T-helper 1 cell (primary cell): ENCODE measurements at regions not wholly inside any gene's neighbourhood (a gene's known extent, or its start where the extent isn't known, plus 50 kb on each side); places are given as distances from the start of the nearest gene placed in this dataset.

ENCODE experiments used
- DNase-seq, 5 donors: peaks; one replicate each; pipeline ENCODE4 v3.0.0-alpha.2; 2012 to 2020

DNA sequence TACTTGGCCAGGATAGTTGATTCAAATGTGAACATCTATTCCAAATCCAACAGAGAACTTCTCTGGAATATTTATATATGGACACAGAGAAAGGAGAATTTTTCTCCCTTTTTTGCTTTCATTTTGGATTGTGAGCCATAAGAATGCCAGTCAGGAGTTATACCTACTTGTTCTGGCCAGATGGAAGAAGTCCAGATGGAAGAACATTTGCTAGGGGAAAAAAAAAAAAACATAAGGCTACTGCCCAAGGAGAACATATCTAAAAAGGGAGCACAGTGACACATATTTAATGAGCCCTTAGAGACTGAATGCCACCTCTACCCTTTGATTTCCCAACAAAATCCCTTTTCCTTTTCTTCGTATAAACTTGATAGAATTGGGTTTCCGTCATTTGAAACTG lies 61.7 kb upstream of the PPP2R2B start:
- no peak for DNase-seq

DNA sequence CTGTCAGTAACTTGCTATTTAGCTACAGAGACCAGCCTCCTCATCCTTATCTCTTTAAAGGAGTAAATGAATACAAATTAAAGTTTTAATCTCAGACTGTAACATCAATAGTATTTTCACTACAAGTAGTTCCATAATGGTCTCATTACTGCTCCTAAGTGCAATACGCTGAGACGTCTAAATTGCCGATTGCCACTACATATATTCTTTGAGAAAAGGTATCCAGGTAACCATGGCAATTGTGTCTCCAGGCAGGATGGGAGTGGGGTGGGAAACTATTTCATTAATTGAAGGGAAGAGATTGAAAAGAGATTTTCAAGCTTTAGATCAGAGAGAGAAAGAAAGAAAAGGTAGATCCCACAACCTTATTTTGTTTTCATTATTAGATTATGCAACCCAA lies 65.5 kb upstream of the PPP2R2B start:
- DNase-seq: no peak

DNA sequence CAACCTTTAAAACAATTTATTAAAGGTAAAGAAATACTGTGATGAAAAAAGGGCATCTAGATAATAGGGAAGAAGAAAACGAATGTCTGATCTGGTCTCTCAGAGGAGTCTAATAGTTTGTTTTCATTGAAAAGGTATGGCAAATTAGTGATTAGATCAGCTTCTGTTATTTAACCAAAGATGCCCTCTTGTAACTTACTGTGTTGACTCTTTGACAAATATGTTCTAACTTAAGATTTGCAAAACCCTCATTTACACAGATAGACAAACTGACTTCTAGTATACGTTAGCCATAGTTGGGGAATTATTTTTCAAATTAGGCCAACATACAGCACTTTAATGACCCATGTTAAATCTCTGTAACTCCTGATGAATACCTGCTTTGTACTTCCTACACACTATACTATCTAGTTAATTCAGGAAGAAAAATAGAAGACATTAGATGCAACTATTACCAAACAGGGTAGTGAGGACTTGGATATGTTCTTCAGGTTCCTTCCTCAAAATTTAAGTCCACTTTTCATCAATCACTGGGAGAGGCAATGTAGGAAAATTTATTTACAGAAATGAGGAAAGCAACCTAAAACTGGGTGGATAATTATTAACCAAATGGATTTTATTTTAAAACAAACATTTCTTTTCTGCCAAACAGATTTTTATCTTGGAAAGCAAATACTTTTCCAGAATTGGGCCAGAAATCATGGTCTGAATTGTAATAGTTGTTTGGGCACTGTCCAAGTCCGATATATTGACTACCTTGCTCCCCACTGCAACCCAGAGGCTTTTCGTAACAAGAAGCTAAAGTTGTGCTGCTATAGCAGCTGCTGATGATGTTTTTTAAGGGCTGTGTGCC lies 66.4 kb upstream of the PPP2R2B start:
- DNase-seq: no peak

DNA sequence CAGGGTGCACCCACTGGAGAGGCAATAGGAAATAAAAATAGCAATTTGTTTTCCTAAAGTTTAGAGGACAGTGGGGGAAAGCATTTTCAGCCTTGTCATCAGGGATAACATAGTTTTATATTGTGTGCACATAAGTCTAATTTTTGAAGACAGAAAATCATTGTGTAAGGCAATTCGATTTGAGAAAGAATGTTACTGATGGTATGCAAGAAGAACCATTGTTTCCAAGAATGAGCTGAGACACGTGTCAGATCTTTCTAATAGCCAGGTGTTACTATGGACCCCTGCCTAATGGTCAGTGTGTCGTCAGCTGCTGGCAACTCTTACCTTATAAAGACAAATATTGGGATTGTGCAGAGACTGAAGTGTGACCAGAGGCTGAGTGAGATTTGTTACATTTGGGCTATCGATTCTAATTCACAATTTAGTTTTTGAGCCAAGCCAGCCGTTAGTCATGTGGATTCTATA lies 67.1 kb upstream of the PPP2R2B start:
- no peak for DNase-seq

DNA sequence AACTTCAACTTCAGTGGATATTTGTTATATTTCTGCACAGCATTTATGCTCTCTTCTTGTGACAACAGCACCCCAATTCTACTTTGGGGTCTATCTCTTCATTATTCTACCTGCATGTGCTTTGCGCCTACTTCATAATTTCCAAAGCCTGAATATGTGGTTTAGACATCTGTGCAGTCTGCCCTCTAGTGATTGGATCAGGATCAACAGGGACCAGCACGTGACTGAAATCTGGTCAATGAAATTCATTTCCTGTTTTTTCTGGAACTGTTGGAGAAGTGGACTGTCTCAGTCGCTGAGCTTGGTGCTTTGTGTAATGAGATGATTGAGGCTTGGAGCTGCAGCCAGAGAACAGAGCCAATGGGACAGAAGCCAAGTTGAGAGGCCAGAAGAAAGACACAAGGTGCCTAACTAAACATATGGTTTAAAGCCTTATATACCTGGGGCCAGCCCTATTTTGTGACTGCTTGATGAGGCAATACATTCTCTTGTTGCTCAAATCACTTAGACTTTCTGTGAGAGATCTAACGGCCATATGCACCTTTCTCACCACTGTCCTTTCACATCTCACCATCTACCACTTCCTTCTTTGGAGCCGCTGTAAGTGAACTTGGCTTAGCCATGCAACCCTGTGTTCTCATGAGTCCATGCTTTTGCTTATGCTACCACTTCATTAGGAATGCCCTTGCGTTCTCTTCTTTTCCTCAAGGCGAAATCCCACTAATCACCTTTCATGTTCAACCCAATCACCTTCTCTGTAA lies 68.8 kb upstream of the PPP2R2B start:
- peak in 1 of 5 donors; percentile 5 for DNase-seq

DNA sequence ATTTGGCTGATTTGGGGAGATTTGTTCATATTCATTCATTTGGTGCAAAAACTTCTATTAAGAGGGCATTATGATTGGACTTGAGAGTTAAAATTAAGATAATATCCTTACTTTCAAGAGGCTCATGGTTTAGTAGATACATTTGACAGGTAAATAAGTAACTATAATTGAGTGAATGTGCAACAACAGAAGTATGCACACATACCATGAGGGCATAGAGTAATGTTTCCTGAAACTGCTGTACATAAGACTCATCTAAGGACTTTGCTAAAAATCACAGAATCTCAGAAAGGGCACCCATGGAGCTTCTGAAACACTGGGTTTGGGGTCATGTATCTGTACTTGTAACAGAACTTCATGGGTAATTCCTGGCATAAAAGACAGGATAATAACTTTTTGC lies 70.1 kb upstream of the PPP2R2B start:
- no peak for DNase-seq

DNA sequence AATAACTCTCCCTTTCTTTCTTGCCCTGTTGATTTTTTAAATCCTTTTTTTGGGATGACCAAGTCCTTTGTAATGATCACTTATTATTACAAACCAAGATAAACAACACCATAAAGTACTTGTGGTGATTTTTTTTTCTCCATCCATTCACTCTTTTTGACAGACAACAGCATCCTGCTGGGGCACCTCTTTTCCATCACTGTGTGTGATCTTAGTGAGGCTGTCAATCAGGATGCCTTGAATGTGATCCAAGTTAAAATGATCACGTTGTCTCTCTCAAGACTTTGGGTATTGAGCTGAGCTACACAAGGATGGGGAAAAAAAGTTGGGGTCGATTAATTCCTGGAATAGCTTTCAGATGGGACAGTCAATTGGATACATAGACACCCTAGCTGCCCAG lies 73.6 kb upstream of the PPP2R2B start:
- DNase-seq: no peak

DNA sequence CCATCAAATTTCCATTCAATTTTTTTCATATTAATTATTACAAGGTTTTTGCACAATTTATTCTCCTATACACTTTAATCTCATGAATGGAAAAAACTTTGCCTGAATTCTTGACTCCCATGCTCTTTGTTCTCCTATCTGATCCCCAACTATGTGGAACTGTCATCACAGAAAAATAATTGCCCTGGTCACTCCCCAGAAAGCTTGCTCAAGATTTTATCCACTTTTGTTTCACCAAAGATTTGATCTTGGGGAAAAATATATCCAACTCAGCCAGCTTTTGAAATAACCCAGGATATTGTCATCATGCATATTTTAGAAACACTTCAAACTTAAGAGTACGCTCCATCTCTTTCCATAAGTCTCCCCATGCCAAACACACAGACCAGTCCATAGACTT lies 77.7 kb upstream of the PPP2R2B start:
- no peak for DNase-seq

DNA sequence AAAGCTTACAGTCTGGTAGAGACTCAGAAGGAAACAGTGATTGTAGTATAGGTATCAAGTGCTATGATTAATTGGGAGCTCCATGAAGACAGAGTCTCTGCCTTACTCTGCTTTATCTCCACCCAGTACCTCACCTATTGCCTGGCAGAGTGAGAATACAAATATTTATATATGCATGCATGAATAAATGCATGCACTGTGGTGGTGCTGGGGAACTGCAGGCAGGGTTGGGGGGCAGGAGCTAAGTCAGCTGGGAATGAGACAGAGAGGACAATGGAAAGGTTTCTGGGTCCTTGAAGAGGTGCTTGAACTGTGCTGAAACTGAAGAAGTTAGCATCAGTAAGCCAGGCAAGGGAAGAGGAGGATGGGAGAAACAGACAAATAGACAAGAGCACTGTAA lies 80.8 kb upstream of the PPP2R2B start:
- no peak for DNase-seq

DNA sequence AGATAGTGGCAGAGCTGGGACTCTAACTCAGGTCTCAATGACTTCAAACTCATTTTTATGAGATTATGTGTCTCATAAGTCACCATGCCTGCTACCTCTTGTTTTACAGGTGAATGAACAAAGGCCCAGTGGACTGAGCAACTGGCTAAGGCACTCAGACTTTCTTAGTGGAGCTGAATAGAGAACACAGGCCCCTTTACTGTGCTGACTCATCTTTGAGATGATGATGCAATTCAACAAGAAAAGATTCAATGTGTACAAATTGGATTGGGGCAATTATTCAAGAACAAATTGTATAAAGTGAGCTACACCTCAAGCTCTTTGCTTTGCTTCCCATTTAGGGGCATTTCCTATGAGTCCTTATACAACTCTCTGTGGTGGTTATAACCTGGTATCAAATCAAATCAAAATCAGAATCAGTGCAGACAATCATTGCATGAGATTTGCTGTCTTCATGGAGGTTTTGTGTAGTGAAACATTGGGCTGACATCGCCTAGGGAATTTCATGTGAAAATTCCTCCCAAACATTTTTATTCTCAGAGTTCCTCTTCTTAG lies 84.3 kb upstream of the PPP2R2B start:
- DNase-seq: peak in 1 of 5 donors; percentile 7

DNA sequence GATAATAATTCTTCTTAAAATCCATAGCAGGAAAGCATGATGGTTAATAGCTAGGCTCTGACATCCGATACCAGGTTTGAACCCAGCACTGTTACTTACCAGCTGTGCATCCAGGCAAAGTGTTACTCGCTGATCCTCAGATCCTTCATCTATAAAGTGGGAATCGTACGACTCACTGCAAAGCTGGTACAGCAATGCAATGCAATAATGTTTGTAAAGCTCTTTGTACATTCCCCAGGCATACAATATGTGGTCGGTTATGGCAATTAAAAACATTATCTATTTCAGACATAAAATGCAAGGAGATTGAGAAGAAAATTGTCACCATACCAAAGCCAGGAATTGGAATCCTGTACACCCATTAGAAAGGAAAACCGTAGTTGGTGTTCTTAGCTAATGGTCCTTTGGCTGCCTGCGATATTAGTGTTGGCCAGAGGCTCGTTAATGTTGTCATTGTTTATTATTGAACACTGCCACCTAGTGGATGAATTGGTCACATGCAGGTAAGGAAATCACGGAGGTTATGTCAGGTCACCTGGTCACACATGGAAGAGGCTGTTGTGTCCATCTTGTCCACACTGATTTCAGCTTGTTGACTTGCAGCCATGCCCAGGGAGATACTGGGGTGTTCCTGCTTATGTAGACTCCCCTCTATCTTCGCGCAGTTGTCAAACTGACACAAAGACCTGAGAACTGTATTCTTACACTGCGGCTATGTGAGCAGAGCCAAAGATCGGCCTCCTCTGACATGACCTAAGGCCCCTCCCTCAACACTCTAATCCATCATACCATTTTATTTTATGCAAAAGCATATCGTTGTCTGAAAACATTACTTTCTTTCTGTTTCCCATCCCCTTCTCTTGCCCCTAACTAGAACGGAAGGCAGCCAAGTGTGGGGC lies 87.5 kb upstream of the PPP2R2B start:
- DNase-seq: peak in 4 of 5 donors; percentile 8 to 54 (median 38)

DNA sequence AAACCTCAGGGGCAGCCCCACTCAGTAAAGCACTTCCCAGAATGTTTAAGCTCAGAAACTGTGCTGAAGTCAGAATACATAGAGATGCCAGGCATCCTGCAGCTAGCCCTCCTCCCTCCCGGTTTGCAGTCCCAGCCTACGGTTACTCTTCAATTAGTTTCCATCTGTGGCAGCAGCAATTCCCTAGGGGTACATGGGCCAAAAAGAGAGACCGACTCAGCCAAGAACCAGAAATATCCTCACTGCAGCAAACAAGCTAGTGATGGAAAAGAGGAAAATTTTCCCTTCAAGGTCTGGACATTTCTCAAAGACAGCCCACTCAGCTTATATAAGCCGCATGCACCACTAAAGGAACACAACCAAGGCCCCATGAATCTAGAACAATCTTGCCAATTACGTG lies 89.1 kb upstream of the PPP2R2B start:
- DNase-seq: no peak

DNA sequence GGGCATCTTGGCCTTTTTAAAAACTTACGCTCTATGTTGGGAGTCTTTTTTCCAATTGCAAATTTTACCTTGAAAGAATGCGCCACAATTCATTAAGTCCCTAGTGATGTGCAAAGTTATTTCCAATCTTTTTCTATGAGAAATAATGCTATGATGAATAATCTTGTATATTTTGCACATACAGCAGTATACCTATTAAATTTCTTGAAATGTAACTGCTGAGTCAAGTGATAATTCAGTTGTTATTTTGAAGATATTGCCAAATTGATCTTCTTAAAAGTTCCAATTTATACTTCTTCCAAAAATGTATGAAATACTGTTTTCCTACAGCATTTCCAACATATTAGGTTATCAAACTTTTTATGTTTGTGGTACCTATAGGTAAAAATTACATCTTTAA lies 92.8 kb upstream of the PPP2R2B start:
- DNase-seq: no peak

DNA sequence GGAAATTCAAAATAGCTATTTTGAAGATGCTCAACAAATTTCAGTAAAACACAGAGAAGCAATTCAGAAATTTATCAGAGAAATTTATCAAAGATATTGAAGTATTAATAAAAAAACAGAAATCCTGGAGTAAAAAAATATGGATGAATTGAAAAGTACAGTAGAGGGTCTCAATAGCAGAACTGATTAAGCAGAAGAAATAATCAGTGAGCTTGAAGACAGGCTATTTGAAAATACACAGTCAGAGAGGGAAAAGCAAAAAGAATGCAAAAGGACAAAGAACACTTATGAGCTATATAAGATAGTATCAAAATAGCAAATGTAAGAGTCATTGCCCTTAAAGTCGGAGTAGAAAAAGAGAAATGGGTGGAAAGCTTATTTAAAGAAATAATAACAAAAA lies 107.9 kb upstream of the PPP2R2B start:
- DNase-seq: no peak

DNA sequence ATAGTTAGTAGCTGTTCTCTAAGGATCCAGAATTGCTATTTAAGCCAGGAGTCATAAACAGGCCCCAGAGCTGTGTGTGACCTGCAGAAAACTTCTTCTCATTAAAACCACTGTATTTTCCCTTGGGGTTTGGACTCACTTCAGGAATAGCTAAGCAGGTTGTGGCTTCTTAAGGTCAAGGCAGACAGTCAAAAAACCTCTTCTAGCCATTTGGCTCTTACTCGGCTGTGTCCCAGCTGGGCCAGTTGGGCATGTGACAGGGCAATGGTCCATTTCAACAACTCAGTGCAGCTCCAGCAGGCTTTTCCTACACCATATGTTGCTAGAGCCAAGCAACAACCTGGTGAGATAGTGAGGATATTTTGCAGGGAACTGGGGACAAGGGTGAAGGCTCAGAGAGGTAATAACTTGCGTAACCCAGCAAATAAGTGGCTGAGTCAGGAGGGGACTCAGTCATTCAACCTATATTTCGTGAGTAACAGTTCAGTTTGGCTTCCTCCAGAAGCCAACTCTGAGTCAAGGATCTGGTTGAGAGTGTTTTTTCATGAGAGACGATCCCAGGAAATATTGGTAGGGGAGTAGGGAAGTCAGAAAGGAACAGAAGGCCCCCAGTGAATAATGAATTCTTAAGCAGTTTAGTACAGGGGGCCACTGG lies 115.4 kb upstream of the PPP2R2B start:
- no peak for DNase-seq

DNA sequence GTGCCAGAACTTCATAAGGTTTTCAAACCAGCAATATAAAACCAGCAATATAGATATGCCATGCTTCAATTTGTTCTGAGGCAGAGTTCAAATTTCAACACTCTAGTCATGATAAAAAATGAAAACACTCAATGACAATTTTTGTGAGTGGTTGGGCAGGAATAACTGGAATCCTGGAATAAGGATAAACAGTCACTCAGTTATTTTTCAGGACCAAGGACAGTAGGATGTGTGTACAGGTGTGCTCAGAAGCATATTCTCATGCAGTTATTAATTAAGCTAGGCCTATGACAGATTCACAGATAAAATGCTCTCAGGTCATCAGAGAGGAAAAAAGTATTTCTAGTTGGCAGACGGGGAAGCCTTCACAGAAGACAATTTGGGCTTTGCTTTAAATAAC lies 117.3 kb upstream of the PPP2R2B start:
- DNase-seq: no peak

DNA sequence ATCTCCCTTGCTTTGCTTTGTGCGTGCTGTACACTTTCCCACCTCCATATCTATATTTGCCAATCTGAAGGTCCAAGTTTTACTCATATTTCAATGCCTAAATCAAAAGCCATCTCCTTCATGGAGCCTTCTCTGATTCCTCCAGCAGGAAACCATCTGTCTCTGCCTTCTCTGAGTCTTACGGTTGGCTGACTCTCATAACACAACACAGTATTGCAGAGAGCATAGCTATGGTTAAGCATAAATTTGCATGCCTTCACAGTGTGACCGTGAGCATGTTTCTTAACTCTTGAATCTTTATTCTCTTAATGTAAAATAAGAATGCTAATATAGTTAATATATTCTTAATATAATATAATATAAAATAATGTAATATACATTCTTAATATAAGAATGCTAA lies 136.8 kb upstream of the PPP2R2B start:
- DNase-seq: no peak

DNA sequence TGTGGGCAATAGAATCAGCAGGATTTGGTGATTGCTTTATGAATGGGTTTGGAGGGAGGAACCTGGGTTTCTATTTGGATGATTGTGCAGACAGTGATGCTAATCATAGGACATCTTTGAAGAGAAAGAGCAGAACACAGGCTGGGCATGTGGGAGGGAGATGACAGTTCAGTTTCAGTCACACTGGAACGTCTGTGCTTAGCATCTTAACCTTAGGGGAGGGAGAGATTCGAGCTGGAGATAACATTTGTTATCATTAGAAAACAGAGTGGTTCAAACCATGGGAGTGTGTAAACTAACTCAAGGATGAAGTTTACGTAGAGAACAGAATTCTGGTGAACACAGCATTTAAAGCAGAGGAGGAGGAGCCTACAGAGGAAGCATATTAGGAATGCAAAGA lies 138.6 kb upstream of the PPP2R2B start:
- no peak for DNase-seq

DNA sequence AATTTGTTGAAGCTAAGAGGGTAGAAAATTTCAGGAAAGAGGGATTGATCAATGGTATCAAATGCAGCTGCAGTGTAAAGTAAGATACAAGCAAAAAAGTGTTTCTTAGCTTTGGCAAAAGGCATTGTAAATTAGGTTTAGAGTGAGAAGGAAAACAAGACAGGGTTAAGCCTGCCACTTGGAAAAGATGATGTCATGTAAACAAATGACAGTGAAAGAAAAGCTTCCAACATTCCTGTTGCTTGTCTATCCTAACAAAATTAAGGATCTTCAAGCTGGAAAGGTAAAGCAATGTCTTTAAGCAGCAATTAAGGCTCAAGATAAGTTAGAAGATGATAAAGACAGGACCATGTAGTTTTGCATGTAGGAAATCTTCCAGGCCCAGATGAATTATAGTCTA lies 139.1 kb upstream of the PPP2R2B start:
- no peak for DNase-seq

DNA sequence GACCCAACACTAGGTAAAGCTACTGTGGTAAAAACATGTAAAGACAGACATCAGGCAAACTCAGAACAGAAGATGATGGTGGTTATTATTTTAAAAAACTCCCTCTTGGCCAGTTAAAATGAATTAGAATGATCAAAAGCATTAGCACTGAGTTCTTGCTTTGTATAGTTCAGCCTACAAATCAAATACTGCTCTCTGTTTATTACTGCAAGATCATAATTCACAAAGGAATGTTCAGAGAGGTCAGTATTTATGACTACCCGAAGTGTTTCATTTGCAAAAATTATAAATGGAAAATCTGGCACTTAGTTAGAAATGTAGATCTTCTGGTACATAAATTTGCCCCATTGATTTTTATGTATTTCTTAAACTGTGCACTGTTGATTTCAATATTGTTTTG lies 140.3 kb upstream of the PPP2R2B start:
- DNase-seq: no peak

DNA sequence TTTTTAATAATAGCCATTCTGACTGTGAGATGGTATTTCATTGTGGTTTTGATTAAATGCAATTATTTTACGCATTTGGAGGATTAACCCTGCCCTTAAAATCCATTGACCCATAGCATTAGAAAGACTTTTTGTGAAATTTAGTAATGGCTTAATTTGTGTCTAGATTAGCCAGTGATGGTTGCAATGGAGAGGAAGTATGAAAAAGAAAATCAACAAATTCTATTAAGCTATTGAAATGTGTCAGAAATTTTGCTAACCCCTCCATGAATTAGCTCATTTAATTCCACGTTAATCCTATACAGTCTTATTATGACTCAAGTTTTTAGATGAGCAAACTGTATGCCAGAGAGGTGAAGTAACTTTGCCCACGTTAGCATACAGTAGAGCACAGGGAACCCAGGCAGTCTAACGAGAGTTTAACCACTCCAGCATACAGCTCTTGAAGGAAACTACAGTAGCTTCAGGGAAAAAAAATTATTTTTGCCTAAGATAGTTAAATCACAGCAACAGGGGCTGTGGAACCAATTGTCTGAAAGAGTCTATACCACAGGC lies 158.2 kb upstream of the PPP2R2B start:
- DNase-seq: no peak
